ENCODE measurements at regions not wholly inside any gene's neighbourhood (a gene's known extent, or its start where the extent isn't known, plus 50 kb on each side); places are given as distances from the start of the nearest gene placed in this dataset.

GRCh38 chr13:58018865-58019264 is 387.3 kb downstream of the PCDH17 start:
- H3K36me3 Mint-ChIP-seq (ENCODE audit: low read depth), result no peaks in the 10 kb centered on the region
- H3K4me3 Mint-ChIP-seq, result no peak overlapping the region
- H3K4me1 Mint-ChIP-seq, result no peaks in the 10 kb centered on the region
- H3K9me3 Mint-ChIP-seq, result no peaks in the 10 kb centered on the region
- no peaks in the 10 kb centered on the region for H4K20me1 ChIP-seq (replicated peaks; ENCODE audit: insufficient read depth)
- TF ChIP-seq CREB1 (CRISPR knock-in tag; IDR thresholded peaks at IDR 0.05; ENCODE audit: low read depth), result no peak
- no peak for TF ChIP-seq JUNB (IDR thresholded peaks at IDR 0.05; ENCODE audit: unreplicated experiment)
- no peak for TF ChIP-seq NANOG (IDR thresholded peaks at IDR 0.05; ENCODE audit: borderline replicate concordance)
- no peak for TF ChIP-seq REST (IDR thresholded peaks at IDR 0.05; ENCODE audit: unreplicated experiment)
- TF ChIP-seq ZNF331 (CRISPR knock-in tag; IDR thresholded peaks at IDR 0.05; ENCODE audit: low read depth), result no peak
- no peak for TF ChIP-seq POLR2AphosphoS5 (IDR thresholded peaks at IDR 0.05; ENCODE audit: low read depth)
- no peak for TF ChIP-seq CTCF (conservative IDR thresholded peaks at IDR 0.05; ENCODE audit: low read depth in 2 of 2)
- no peak for TF ChIP-seq STAT1 (IDR thresholded peaks at IDR 0.05; ENCODE audit: unreplicated experiment)
- no peak for TF ChIP-seq EZH2 (IDR thresholded peaks at IDR 0.05; ENCODE audit: low read depth, unreplicated experiment)
- ATAC-seq (no peak), DNase-seq (ENCODE audit: low spot score) (no peak)
- H3K27me3 Mint-ChIP-seq (ENCODE audit: insufficient read depth, low read depth, poor library complexity), result no peaks in the 10 kb centered on the region
- H3K27ac Mint-ChIP-seq, result no peak overlapping the region
- H3K27ac ChIP-seq (ENCODE audit: low read depth), result no peak overlapping the region
- no peak overlapping the region for H2AFZ ChIP-seq
- H3K4me3 ChIP-seq, result no peak overlapping the region
- H3K9me2 ChIP-seq (ENCODE audit: insufficient read depth), result no peaks in the 10 kb centered on the region
- no peaks in the 10 kb centered on the region for H3K36me3 ChIP-seq (ENCODE audit: insufficient read depth)
- no peaks in the 10 kb centered on the region for H3K79me2 ChIP-seq (replicated peaks; ENCODE audit: insufficient read depth)
- no peaks in the 10 kb centered on the region for H3K27me3 ChIP-seq (ENCODE audit: insufficient read depth)
- no peaks in the 10 kb centered on the region for H3F3A ChIP-seq (replicated peaks; ENCODE audit: low read depth)
- no peak overlapping the region for H3K4me2 ChIP-seq
- no peaks in the 10 kb centered on the region for H3K4me1 ChIP-seq (ENCODE audit: insufficient read depth)

GRCh38 chr13:58024103-58024502 is 392.6 kb downstream of the PCDH17 start:
- ATAC-seq, result no peak
- Histone ChIP-seq H3K4me3 (no peak overlapping the region), H3K36me3 (ENCODE audit: insufficient read depth) (no peaks in the 10 kb centered on the region), H3K27ac (ENCODE audit: low read depth) (no peak overlapping the region), H3K79me2 (replicated peaks; ENCODE audit: insufficient read depth) (no peaks in the 10 kb centered on the region), H3K9me2 (ENCODE audit: insufficient read depth) (no peaks in the 10 kb centered on the region), H3K4me1 (ENCODE audit: insufficient read depth) (no peaks in the 10 kb centered on the region), H3K27me3 (ENCODE audit: insufficient read depth) (no peaks in the 10 kb centered on the region), H4K20me1 (replicated peaks; ENCODE audit: insufficient read depth) (no peaks in the 10 kb centered on the region), H3K4me2 (no peak overlapping the region), H3F3A (replicated peaks; ENCODE audit: low read depth) (no peaks in the 10 kb centered on the region), H2AFZ (no peak overlapping the region)
- DNase-seq (ENCODE audit: low spot score), result no peak
- H3K27me3 Mint-ChIP-seq (ENCODE audit: insufficient read depth, low read depth, poor library complexity), result no peaks in the 10 kb centered on the region
- no peaks in the 10 kb centered on the region for H3K36me3 Mint-ChIP-seq (ENCODE audit: low read depth)
- H3K4me1 Mint-ChIP-seq, result peaks cover 3% of the 10 kb centered on the region; the same call in 2 of the 3 replicates
- no peaks in the 10 kb centered on the region for H3K9me3 Mint-ChIP-seq
- H3K27ac Mint-ChIP-seq, result no peak overlapping the region
- no peak overlapping the region for H3K4me3 Mint-ChIP-seq
- TF ChIP-seq REST (IDR thresholded peaks at IDR 0.05; ENCODE audit: unreplicated experiment) (no peak), CREB1 (CRISPR knock-in tag; IDR thresholded peaks at IDR 0.05; ENCODE audit: low read depth) (no peak), ZNF331 (CRISPR knock-in tag; IDR thresholded peaks at IDR 0.05; ENCODE audit: low read depth) (no peak), ETS1 (IDR thresholded peaks at IDR 0.05) (no peak)

Measured in GM23338 (cell line).